HL-60 (cell line): ENCODE measurements at regions not wholly inside any gene's neighbourhood (a gene's known extent, or its start where the extent isn't known, plus 50 kb on each side); places are given as distances from the start of the nearest gene placed in this dataset.

ENCODE experiments used
- GABPA ChIP-seq: IDR thresholded peaks from 2 replicates; pipeline ENCODE4 v1.6.1; 2012; ENCODE audit warnings: low read depth
- TF ChIP-seq, protein P1 (sequence below): IDR thresholded peaks from one replicate; pipeline ENCODE4 v1.5.1; 2011; ENCODE audit warnings: low read length, control low read depth, inconsistent platforms; ENCODE audit not compliant: insufficient read depth

DNA sequence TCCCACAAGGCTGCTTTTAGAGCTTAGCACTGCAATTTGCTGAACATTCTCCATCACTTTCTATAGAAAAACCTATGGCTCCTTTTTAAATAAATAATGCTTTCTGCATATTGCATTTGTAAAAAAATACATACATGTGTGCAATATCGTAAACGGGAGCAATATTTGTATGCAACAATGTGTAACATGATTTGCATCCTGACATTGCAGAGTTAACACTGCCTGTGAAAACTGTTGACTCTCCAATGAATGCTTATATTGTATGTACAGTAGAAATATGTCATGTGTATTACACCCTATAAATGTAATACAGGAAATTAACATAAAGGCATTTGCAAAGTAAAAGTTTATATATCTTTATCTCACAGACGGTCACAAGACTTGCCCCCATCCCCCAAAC lies 135.0 kb upstream of the PIEZO2 start:
- TF ChIP-seq, protein P1, sequence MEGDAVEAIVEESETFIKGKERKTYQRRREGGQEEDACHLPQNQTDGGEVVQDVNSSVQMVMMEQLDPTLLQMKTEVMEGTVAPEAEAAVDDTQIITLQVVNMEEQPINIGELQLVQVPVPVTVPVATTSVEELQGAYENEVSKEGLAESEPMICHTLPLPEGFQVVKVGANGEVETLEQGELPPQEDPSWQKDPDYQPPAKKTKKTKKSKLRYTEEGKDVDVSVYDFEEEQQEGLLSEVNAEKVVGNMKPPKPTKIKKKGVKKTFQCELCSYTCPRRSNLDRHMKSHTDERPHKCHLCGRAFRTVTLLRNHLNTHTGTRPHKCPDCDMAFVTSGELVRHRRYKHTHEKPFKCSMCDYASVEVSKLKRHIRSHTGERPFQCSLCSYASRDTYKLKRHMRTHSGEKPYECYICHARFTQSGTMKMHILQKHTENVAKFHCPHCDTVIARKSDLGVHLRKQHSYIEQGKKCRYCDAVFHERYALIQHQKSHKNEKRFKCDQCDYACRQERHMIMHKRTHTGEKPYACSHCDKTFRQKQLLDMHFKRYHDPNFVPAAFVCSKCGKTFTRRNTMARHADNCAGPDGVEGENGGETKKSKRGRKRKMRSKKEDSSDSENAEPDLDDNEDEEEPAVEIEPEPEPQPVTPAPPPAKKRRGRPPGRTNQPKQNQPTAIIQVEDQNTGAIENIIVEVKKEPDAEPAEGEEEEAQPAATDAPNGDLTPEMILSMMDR: no peak
- no peak for TF ChIP-seq GABPA
